ENCODE measurements at regions not wholly inside any gene's neighbourhood (a gene's known extent, or its start where the extent isn't known, plus 50 kb on each side); places are given as distances from the start of the nearest gene placed in this dataset.

DNA sequence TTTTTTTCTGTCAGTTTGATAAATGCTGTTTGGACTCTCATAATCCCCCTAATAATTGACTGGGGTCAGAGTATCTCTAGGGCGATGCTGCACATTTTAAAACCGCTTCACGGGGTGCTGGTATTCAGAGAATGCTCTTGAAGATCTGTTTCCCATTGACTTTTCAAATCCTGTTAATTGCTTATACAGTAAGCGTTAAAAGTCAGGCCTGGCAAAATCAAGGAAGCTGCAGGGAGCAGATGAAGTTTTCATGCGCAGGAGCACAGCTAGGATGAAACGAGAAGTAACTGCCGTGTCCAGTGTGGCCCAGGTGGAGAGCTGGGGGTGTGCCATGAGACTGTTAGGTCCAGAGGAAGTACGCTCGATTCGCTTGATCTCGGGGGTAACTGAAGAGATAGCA lies 312.9 kb downstream of the TRIML1 start:
- peak; percentile 76 for DNase-seq
- H3K36me3 Mint-ChIP-seq (ENCODE audit: low read depth) = no peaks in the 10 kb centered on the region
- Histone ChIP-seq H3K9ac (ENCODE audit: extremely low read depth, low read length, poor library complexity, severe bottlenecking) (no peak overlapping the region), H3K9me3 (ENCODE audit: control insufficient read depth, low read length) (peaks cover 12% of the 10 kb centered on the region), H3K27me3 (ENCODE audit: control insufficient read depth, insufficient read depth, low read length, poor library complexity, severe bottlenecking) (no peaks in the 10 kb centered on the region), H3K36me3 (ENCODE audit: control insufficient read depth, insufficient read depth, low read length) (no peaks in the 10 kb centered on the region), H3K4me1 (ENCODE audit: control insufficient read depth, insufficient read depth, low read length) (peaks cover 7% of the 10 kb centered on the region), H3K4me3 (ENCODE audit: low read length) (no peak overlapping the region), H3K27ac (ENCODE audit: low read depth, low read length) (no peak overlapping the region)
- WGBS, 2 experiments (ENCODE audit: insufficient coverage in 1 of 2, insufficient read length in 1 of 2) = 35 to 46% methylated on average over 5 to 11 of the region's 11 CpGs
- H3K27ac Mint-ChIP-seq = peak overlapping the region; percentile 87
- H3K4me3 Mint-ChIP-seq = peak overlapping the region; percentile 2
- H3K27me3 Mint-ChIP-seq (ENCODE audit: insufficient read depth) = peaks cover under 1% of the 10 kb centered on the region
- TF ChIP-seq, protein P1, sequence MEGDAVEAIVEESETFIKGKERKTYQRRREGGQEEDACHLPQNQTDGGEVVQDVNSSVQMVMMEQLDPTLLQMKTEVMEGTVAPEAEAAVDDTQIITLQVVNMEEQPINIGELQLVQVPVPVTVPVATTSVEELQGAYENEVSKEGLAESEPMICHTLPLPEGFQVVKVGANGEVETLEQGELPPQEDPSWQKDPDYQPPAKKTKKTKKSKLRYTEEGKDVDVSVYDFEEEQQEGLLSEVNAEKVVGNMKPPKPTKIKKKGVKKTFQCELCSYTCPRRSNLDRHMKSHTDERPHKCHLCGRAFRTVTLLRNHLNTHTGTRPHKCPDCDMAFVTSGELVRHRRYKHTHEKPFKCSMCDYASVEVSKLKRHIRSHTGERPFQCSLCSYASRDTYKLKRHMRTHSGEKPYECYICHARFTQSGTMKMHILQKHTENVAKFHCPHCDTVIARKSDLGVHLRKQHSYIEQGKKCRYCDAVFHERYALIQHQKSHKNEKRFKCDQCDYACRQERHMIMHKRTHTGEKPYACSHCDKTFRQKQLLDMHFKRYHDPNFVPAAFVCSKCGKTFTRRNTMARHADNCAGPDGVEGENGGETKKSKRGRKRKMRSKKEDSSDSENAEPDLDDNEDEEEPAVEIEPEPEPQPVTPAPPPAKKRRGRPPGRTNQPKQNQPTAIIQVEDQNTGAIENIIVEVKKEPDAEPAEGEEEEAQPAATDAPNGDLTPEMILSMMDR (conservative IDR thresholded peaks at IDR 0.05) = no peak
- H3K4me1 Mint-ChIP-seq = peaks cover 38% of the 10 kb centered on the region
- peaks cover 8% of the 10 kb centered on the region for H3K9me3 Mint-ChIP-seq

- Mint-ChIP-seq H3K4me1 (peaks cover 42% of the 10 kb centered on the region), H3K27ac (peak overlapping the region; percentile 45), H3K9me3 (peaks cover 8% of the 10 kb centered on the region), H3K4me3 (no peak overlapping the region), H3K27me3 (ENCODE audit: insufficient read depth) (peaks cover 5% of the 10 kb centered on the region), H3K36me3 (ENCODE audit: low read depth) (peaks cover 1% of the 10 kb centered on the region)
- TF ChIP-seq, protein P1 (conservative IDR thresholded peaks at IDR 0.05) = no peak
- Histone ChIP-seq H3K36me3 (ENCODE audit: control insufficient read depth, insufficient read depth, low read length) (no peaks in the 10 kb centered on the region), H3K4me3 (ENCODE audit: low read length) (no peak overlapping the region), H3K9ac (ENCODE audit: extremely low read depth, low read length, poor library complexity, severe bottlenecking) (no peak overlapping the region), H3K4me1 (ENCODE audit: control insufficient read depth, insufficient read depth, low read length) (peaks cover 7% of the 10 kb centered on the region), H3K9me3 (ENCODE audit: control insufficient read depth, low read length) (peaks cover 5% of the 10 kb centered on the region), H3K27ac (ENCODE audit: low read depth, low read length) (no peak overlapping the region), H3K27me3 (ENCODE audit: control insufficient read depth, insufficient read depth, low read length, poor library complexity, severe bottlenecking) (no peaks in the 10 kb centered on the region)
- DNase-seq = no peak
- 79 to 81% methylated on average over 3 to 5 of the region's 5 CpGs for WGBS, 2 experiments (ENCODE audit: insufficient coverage in 1 of 2, insufficient read length in 1 of 2)
Observed at GRCh38 chr4:188454575-188454974, 315.3 kb downstream of the TRIML1 start.

- no peaks in the 10 kb centered on the region for H3K36me3 ChIP-seq (ENCODE audit: control insufficient read depth, insufficient read depth, low read length)
- no peak overlapping the region for H3K27ac ChIP-seq (ENCODE audit: low read depth, low read length)
- H3K9me3 ChIP-seq (ENCODE audit: control insufficient read depth, low read length) = peaks cover 3% of the 10 kb centered on the region
- H3K27me3 ChIP-seq (ENCODE audit: control insufficient read depth, insufficient read depth, low read length, poor library complexity, severe bottlenecking) = no peaks in the 10 kb centered on the region
- no peak for DNase-seq
- H3K4me1 ChIP-seq (ENCODE audit: control insufficient read depth, insufficient read depth, low read length) = peaks cover 7% of the 10 kb centered on the region
- H3K4me3 ChIP-seq (ENCODE audit: low read length) = no peak overlapping the region
- Mint-ChIP-seq H3K4me1 (peaks cover 42% of the 10 kb centered on the region), H3K27me3 (ENCODE audit: insufficient read depth) (peaks cover 5% of the 10 kb centered on the region), H3K27ac (no peak overlapping the region), H3K36me3 (ENCODE audit: low read depth) (peaks cover 1% of the 10 kb centered on the region), H3K4me3 (no peak overlapping the region), H3K9me3 (peaks cover 11% of the 10 kb centered on the region)
- TF ChIP-seq, protein P1 (conservative IDR thresholded peaks at IDR 0.05) = no peak
- 97 to 100% methylated on average over 6 of the region's 6 CpGs for WGBS, 2 experiments (ENCODE audit: insufficient coverage in 1 of 2, insufficient read length in 1 of 2)
- H3K9ac ChIP-seq (ENCODE audit: extremely low read depth, low read length, poor library complexity, severe bottlenecking) = no peak overlapping the region
Observed at GRCh38 chr4:188455062-188455752, 316.0 kb downstream of the TRIML1 start.

All from endodermal cell (in vitro differentiated cells).